Lower leg skin (tissue), 3 donors: ENCODE measurements at regions not wholly inside any gene's neighbourhood (a gene's known extent, or its start where the extent isn't known, plus 50 kb on each side); places are given as distances from the start of the nearest gene placed in this dataset.

Source experiments
- POLR2A ChIP-seq, 2 donors: fragments of 450-650 bp; IDR thresholded peaks; one replicate each; pipeline ENCODE4 v1.6.1; 2016 to 2017; ENCODE audit warnings: antibody characterized with exemption in 2 of 2, mild to moderate bottlenecking in 1 of 2, moderate library complexity in 1 of 2
- TF ChIP-seq, protein P1 (sequence below), 3 donors: fragments of 450-650 bp; IDR thresholded peaks; one replicate each; pipeline ENCODE4 v1.5.1; 2016; ENCODE audit warnings: antibody characterized with exemption in 3 of 3, mild to moderate bottlenecking in 3 of 3, moderate library complexity in 2 of 3

DNA sequence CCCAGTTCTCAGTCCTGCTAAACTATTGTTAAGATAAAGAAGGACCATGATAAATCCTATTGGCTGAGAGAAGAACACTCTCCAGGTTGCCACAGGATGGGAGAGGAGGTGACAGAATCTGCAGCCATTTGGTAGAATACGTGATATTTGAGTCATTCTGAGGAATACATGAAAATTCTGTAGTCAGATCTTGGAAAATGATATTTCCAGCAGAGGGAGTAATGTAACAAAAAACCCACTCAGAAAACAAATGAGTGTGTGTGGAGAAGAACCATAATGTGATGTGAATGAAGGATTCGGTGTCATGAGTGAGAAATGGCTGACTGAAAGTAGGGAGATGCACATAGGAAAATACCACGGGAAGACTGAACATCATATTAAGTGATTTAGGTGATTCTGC, 128.5 kb upstream of the PFKP start:
- TF ChIP-seq, protein P1, sequence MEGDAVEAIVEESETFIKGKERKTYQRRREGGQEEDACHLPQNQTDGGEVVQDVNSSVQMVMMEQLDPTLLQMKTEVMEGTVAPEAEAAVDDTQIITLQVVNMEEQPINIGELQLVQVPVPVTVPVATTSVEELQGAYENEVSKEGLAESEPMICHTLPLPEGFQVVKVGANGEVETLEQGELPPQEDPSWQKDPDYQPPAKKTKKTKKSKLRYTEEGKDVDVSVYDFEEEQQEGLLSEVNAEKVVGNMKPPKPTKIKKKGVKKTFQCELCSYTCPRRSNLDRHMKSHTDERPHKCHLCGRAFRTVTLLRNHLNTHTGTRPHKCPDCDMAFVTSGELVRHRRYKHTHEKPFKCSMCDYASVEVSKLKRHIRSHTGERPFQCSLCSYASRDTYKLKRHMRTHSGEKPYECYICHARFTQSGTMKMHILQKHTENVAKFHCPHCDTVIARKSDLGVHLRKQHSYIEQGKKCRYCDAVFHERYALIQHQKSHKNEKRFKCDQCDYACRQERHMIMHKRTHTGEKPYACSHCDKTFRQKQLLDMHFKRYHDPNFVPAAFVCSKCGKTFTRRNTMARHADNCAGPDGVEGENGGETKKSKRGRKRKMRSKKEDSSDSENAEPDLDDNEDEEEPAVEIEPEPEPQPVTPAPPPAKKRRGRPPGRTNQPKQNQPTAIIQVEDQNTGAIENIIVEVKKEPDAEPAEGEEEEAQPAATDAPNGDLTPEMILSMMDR (IDR thresholded peaks at IDR 0.05): no peak
- TF ChIP-seq POLR2A (IDR thresholded peaks at IDR 0.05): no peak
